ENCODE measurements at regions not wholly inside any gene's neighbourhood (a gene's known extent, or its start where the extent isn't known, plus 50 kb on each side); places are given as distances from the start of the nearest gene placed in this dataset.

DNA sequence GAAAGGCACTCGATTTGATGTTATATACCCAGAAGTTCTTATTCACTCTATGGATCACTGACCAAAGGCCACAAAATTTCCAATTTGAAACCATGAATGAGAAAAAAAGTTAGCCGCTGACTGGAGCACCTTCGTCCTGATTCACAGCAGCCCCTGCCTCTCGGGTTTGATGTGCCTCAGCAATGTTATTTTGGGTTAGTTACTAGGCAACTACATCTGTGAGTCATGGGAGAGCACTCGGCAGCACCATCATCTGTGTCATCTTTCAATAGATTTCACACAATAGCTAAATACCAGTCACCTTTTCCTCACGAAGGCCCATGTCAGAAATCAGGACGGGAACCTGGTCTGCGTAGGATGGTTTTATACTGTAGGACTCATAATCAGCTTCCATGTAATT is 269.2 kb downstream of the ZBBX start:
- H3K9me3 ChIP-seq, result no peaks in the 10 kb centered on the region
- H3K27me3 ChIP-seq, result no peaks in the 10 kb centered on the region
- TF ChIP-seq POLR2A (IDR thresholded peaks at IDR 0.05), result no peak
- no peak for TF ChIP-seq CTCF (IDR thresholded peaks at IDR 0.05)
- no peak overlapping the region for H3K4me3 ChIP-seq
- no peak overlapping the region for H3K27ac ChIP-seq
- peaks cover 0 to 4% (median 0%) of the 10 kb centered on the region in 3 donors for H3K4me1 ChIP-seq
- no peaks in the 10 kb centered on the region for H3K36me3 ChIP-seq
- 28 to 49% methylated on average over 6 to 8 of the region's 8 CpGs for WGBS, 2 donors (ENCODE audit: low coverage in 1 of 2)
- no peak for ATAC-seq

GRCh38 chr3:167109746-167110145 is 270.4 kb downstream of the ZBBX start:
- Histone ChIP-seq H3K4me3 (no peak overlapping the region), H3K9me3 (no peaks in the 10 kb centered on the region), H3K4me1 (peaks cover 0 to 4% (median 0%) of the 10 kb centered on the region in 3 donors), H3K27me3 (no peaks in the 10 kb centered on the region), H3K27ac (no peak overlapping the region), H3K36me3 (no peaks in the 10 kb centered on the region)
- no peak for ATAC-seq
- WGBS, 2 donors (ENCODE audit: low coverage in 1 of 2), result 82 to 88% methylated on average over 1 of the region's 1 CpG
- TF ChIP-seq CTCF (IDR thresholded peaks at IDR 0.05) (no peak), POLR2A (IDR thresholded peaks at IDR 0.05) (no peak), EP300 (IDR thresholded peaks at IDR 0.05) (no peak), POLR2AphosphoS5 (IDR thresholded peaks at IDR 0.05) (no peak)

DNA sequence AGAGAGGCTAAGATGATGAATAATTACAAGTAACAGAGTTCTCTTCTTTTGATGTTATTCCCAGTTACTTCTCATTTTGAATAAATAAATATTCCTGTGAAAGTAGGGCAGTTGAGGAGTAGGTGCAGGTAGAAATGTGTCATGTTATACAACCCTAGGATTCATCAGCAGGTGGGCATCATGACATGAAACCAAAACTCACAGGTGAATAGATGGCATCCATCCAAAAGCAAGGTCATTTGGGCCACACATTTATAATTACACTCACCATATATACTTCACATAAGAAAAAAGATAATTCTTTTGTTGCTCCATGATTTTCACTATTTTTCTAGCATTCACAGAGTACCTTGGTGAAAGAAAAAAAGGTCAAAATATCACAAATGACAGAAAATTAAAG is 273.6 kb downstream of the ZBBX start:
- Histone ChIP-seq H3K36me3 (no peaks in the 10 kb centered on the region), H3K4me3 (no peak overlapping the region), H3K9me3 (no peaks in the 10 kb centered on the region), H3K4me1 (peaks cover 0 to 4% (median 0%) of the 10 kb centered on the region in 3 donors), H3K27ac (no peak overlapping the region), H3K27me3 (no peaks in the 10 kb centered on the region)
- no peak for TF ChIP-seq EP300 (IDR thresholded peaks at IDR 0.05)
- no peak for TF ChIP-seq POLR2AphosphoS5 (IDR thresholded peaks at IDR 0.05)
- TF ChIP-seq POLR2A (IDR thresholded peaks at IDR 0.05), result no peak
- TF ChIP-seq CTCF (IDR thresholded peaks at IDR 0.05), result no peak
- no peak for ATAC-seq

DNA sequence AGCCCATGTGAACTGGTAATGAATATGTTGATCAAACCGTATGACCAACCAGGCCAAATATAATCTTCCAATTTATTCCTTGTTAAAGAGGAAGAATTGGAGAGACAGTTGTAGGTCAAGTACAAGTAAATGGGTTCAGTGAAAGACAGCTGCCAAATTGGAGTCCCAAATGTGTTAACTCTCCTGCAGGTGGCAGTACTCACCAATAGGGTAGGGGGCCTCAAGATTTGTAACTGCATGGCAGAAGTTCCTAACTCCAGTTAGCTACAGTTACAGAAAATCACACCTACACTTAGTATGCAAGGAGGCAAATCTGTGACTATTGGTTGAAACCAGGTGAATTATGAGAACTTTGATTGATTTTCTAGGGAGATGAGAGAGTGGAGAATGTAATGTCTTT is 278.0 kb downstream of the ZBBX start:
- no peak for ATAC-seq
- 33 to 40% methylated on average over 1 of the region's 1 CpG for WGBS, 2 donors (ENCODE audit: low coverage in 1 of 2)

DNA sequence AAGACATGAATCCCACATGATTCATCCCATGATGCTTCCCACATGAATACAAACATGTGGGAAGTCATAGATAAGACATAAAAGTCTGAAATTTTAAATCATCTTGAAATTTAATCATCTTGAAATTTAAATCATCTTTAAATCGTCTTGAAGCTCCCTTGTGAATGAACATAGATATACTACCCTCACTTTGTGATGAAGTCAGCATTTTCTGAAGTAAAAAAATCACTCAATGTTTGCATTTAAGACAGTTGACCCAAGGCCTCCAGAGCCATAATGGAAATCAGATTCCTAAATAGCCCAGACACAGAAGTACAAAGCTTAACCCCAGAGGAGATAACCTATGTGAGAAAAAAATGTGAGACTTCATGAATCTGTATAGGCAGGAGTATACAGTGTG is 279.4 kb downstream of the ZBBX start:
- no peaks in the 10 kb centered on the region for H3K4me1 ChIP-seq
- H3K36me3 ChIP-seq, result no peaks in the 10 kb centered on the region
- WGBS, 2 donors (ENCODE audit: low coverage in 1 of 2), result 33 to 63% methylated on average over 1 of the region's 1 CpG
- H3K27me3 ChIP-seq, result no peaks in the 10 kb centered on the region
- ATAC-seq, result no peak
- H3K4me3 ChIP-seq, result no peak overlapping the region
- TF ChIP-seq POLR2AphosphoS5 (IDR thresholded peaks at IDR 0.05), result no peak
- no peak for TF ChIP-seq CTCF (IDR thresholded peaks at IDR 0.05)
- no peak overlapping the region for H3K27ac ChIP-seq
- no peaks in the 10 kb centered on the region for H3K9me3 ChIP-seq

More for the DNA sequence above, 278.0 kb downstream of the ZBBX start:
- Histone ChIP-seq H3K4me3 (no peak overlapping the region), H3K4me1 (no peaks in the 10 kb centered on the region), H3K27ac (no peak overlapping the region), H3K9me3 (no peaks in the 10 kb centered on the region), H3K36me3 (no peaks in the 10 kb centered on the region), H3K27me3 (no peaks in the 10 kb centered on the region)
- no peak for TF ChIP-seq CTCF (IDR thresholded peaks at IDR 0.05)
- no peak for TF ChIP-seq EP300 (IDR thresholded peaks at IDR 0.05)

All from gastroesophageal sphincter (tissue), 4 donors.